Choroid plexus epithelial cell (primary cell): ENCODE measurements at regions not wholly inside any gene's neighbourhood (a gene's known extent, or its start where the extent isn't known, plus 50 kb on each side); places are given as distances from the start of the nearest gene placed in this dataset.
"Not testable (repeated sequence)": the region's sequence is repeated elsewhere in the genome, so short reads cannot be mapped to it uniquely, and the experiment has no call there.

Experiments used
- DNase-seq: peaks from one replicate; pipeline ENCODE4 v3.0.0-alpha.2; 2010; ENCODE audit warnings: low read depth
- H3K4me3 ChIP-seq: 2 replicates; pipeline ENCODE4 v1.5.1; 2011; ENCODE audit warnings: low read depth, mild to moderate bottlenecking, control low read depth, low read length, moderate library complexity
- TF ChIP-seq, protein P1 (sequence below): conservative IDR thresholded peaks from 2 replicates; pipeline ENCODE4 v1.5.1; 2011; ENCODE audit warnings: low read depth, mild to moderate bottlenecking, control low read depth, inconsistent platforms, low read length, moderate library complexity

DNA sequence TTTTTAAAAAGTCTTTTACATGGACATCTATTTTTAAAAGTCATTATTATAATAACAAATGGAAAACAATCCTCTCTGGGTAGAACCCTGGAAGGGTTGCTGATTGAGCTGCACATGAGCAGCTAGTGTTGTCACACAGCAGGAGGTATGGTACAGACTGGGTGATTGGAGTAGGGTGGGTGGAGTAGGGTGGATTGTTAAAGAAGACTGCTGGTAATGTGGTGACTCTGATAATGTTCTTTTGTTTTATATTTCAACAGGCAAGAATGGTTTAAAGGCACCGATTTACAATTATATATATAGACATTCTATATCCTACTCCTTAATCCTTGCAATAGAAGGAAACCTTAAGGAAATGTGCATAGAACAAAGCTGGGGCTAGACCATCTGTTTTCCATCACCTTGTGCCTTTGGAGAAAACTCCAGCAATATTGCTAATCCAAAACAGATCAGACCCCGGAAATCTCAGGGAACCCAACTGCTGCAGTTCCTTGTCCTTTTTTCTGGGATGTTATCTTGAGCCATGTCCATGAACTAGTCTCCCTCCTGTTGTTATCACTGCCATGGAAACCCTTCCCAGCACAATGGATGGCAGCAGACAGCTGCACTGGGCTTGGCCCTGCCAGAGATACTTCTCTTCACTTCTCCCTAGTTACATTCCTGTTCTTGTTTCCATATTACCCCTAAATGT, 129.7 kb downstream of the YIPF5 start:
- TF ChIP-seq, protein P1, sequence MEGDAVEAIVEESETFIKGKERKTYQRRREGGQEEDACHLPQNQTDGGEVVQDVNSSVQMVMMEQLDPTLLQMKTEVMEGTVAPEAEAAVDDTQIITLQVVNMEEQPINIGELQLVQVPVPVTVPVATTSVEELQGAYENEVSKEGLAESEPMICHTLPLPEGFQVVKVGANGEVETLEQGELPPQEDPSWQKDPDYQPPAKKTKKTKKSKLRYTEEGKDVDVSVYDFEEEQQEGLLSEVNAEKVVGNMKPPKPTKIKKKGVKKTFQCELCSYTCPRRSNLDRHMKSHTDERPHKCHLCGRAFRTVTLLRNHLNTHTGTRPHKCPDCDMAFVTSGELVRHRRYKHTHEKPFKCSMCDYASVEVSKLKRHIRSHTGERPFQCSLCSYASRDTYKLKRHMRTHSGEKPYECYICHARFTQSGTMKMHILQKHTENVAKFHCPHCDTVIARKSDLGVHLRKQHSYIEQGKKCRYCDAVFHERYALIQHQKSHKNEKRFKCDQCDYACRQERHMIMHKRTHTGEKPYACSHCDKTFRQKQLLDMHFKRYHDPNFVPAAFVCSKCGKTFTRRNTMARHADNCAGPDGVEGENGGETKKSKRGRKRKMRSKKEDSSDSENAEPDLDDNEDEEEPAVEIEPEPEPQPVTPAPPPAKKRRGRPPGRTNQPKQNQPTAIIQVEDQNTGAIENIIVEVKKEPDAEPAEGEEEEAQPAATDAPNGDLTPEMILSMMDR, result no peak
- no peak for DNase-seq
- H3K4me3 ChIP-seq, result no peak overlapping the region

DNA sequence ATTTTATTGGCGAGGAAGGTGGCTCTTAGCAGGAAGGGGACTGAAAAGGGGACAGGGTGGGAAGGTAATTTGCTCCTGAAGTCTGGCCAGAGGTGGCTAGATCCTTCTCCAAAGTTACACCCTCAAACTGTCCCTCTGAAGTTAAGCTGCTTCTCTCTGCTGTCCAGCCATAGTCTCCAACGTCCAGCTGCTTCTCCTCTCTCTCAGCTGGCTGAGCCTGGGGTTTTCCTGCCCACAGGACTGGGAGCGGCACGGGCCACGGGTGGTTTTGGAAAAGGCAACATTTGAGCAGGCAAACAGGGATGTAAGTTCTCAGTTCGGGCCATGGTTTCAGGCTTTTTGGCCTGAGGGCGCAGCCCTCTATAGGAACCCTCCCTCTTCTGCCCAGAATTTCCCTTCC, 128.3 kb downstream of the YIPF5 start:
- no peak overlapping the region for H3K4me3 ChIP-seq
- no peak for DNase-seq
- TF ChIP-seq, protein P1, result no peak

DNA sequence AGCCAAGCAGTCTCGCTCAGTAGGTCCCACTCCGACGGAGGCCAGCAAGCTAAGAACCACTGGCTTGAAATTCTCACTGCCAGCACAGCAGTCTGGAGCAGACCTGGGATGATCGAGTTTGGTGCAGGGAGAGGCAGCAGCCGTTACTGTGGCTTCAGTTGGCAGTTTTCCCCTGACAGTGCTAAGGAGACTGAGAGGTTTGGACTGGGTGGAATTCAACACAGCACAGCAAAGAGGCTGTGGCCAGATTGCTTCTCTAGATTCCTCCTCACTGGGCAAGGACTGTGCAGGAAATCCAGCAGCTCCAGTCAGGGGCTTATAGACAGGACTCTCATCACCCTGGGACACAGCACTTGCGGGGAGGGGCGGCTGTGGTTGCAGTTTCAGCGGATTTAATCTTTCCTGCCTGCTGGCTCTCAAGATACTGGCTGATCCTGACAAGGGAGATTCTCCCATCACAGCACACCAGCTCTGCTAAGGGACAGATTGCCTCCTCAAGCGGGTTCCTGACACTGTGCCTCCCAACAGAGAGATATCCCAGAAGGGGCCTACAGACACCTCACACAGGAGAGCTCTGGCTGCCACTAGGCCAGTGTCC, 122.1 kb downstream of the YIPF5 start:
- TF ChIP-seq, protein P1, result no peak
- H3K4me3 ChIP-seq, result no peak overlapping the region
- DNase-seq, result no peak

DNA sequence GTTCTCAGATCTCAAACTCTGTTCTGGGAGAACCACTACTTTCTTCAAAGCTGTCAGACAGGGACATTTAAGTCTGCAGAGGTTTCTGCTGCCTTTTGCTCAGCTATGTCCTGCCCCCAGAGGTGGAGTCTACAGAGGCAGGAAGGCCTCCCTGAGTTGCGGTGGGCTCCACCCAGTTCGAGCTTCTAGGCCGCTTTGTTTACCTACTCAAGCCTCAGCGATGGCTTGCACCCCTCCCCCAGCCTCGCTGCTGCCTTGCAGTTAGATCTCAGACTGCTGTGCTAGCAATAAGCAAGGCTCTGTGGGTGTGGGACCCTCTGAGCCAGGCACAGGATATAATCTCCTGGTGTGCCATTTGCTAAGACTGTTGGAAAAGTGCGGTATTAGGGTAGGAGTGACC, 115.1 kb downstream of the YIPF5 start:
- not testable (repeated sequence) for DNase-seq, H3K4me3 ChIP-seq

DNA sequence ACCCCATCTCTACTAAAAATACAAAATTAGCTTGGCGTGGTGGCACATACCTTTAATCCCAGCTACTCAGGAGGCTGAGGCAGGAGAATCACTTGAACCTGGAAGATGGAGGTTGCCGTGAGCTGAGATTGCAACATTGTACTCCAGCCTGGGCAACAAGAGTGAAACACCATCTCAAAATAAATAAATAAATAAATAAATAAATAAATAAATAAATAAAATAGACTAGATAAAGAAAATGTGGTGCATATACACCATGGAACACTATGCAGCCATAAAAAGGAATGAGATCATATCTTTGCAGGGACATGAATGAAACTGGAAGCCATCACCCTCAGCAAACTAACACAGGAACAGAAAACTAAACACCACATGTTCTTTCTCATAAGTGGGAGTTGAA, 110.4 kb downstream of the YIPF5 start:
- not testable (repeated sequence) for H3K4me3 ChIP-seq, DNase-seq

DNA sequence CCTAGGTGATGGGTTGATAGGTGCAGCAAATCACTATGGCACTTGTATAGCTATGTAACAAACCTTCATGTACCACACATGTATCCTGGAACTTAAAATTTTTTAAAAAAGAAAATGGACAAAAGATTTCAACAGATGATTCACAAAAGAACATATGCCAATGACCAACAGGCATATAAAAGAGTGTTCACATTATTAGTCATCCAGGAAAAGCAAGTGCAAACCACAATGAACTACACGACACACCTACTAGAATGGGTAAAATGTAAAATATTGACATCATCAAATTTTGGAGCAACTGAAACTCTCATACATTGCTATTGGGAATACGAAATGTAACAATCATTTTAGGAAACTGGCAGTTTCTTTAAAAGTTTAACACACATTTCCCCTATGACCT, 109.9 kb downstream of the YIPF5 start:
- no peak for DNase-seq
- TF ChIP-seq, protein P1, result no peak

DNA sequence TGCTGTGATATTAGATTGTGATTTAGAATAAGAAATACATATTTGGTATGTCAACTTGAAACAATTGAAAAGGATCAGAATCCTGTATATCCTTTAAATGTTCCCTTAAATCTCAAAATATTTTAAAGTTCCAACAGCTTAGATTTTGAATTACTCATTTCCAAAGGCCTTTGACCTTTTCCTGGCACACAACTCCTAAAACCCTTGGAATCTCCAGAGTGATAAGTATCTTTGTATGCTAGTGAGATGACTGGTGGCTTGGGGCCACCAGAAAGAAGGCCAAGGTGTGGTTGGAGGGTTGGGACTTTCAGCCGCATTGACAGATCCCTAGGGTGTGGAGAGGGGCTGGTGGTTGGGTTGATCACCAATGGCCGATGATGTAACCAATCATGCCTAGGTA, 104.7 kb downstream of the YIPF5 start:
- DNase-seq, result no peak
- H3K4me3 ChIP-seq, result no peak overlapping the region
- TF ChIP-seq, protein P1, result no peak

More for the DNA sequence above, 109.9 kb downstream of the YIPF5 start:
- no peak overlapping the region for H3K4me3 ChIP-seq

DNA sequence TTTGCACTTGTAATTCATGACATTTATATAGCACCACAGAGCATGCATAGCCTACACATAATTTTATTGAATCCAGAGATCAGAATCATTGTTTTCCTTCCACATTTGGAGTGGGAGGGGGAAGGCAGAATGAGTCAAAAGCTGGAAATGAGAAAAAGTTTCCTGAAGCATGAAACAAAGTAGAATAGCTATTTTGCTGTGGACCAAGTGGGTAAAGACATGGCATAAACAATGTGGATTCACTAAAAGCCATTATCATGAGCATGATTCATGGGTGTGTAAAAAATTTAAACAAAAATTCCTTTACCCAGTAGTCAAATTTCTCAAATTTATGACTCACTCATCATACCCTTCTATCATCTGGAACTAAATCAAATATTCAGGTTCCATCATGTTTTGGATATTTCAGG, 97.9 kb downstream of the YIPF5 start:
- TF ChIP-seq, protein P1, result no peak
- DNase-seq, result peak; percentile 23
- no peak overlapping the region for H3K4me3 ChIP-seq
